ENCODE measurements at regions not wholly inside any gene's neighbourhood (a gene's known extent, or its start where the extent isn't known, plus 50 kb on each side); places are given as distances from the start of the nearest gene placed in this dataset.

DNA sequence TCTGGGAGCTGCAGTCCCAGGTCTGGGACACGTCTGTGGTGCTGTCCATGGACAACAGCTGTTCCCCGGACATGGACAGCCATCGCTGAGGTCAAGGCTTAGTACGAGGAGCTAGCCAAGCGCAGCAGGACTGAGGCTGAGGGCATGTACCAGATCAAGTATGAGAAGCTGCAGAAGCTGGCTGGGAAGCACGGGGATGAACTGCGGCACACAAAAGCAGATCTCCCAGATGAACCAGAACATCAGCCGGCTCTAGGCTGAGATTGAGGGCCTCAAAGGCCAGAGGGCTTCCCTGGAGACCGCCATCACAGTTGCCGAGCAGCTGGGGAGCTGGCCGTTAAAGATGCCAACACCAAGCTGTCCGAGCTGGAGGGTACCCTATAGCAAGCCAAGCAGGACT is 375.3 kb downstream of the SEC23A start:
- Histone ChIP-seq H3K27me3 (no peaks in the 10 kb centered on the region), H3K27ac (no peak overlapping the region), H3K4me1 (no peaks in the 10 kb centered on the region), H3K36me3 (no peaks in the 10 kb centered on the region), H3K9ac (ENCODE audit: low read depth in 2 of 2, low read length in 2 of 2) (no peak overlapping the region), H3K4me3 (no peak overlapping the region), H3K9me3 (no peaks in the 10 kb centered on the region)
- intact Hi-C loops (cut with DNase I) = no loop called here
- no peak for TF ChIP-seq CTCF (IDR thresholded peaks at IDR 0.05)
- no peak for DNase-seq

DNA sequence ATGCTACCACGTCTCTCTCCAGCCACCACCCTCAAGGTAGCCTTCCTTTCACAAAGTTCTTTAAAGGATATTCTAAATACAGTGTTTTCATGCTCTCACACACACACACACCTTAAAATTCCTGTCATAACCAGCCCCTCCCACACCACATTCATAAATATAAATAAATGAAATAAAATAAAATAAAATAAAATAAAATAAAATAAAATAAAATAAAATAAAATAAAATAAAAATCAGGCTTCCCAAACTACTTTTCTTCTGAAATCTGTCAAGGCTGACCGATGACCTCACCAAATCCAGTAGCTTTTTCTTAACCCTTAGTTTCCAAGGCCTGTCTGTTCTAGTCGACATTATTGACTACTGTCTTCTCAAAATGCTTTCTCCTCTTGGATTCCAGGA is 378.4 kb downstream of the SEC23A start:
- Histone ChIP-seq H3K9me3 (no peaks in the 10 kb centered on the region), H3K9ac (ENCODE audit: low read depth in 2 of 2, low read length in 2 of 2) (no peak overlapping the region), H3K36me3 (no peaks in the 10 kb centered on the region), H3K27ac (no peak overlapping the region), H3K4me3 (no peak overlapping the region), H3K27me3 (no peaks in the 10 kb centered on the region), H3K4me1 (no peaks in the 10 kb centered on the region)
- intact Hi-C loops (cut with DNase I) = loop anchor here (5.0 kb wide), 2 partner anchors 143 to 288 kb away; no protein-coding TSS in a partner anchor
- no peak for TF ChIP-seq CTCF (IDR thresholded peaks at IDR 0.05)
- DNase-seq = no peak

DNA sequence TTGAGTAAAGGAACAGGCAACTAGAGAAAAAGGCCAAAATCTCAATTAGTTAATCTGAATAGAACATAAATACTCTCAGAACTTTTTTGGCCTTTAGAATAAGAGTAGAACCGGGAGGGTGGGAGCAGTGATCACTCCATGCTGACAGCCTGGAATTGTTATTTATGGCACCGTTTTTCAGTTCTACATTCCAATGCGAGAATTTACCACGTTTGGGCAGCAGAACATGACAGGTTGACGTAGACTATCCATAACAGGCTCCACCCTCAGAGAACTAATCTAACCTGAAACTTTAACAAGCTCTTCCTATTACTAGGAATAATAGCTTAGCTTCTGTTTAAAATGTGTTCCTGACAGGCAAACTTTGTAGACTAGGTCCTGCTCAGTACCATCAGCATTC is 379.1 kb downstream of the SEC23A start:
- Histone ChIP-seq H3K27me3 (no peaks in the 10 kb centered on the region), H3K27ac (no peak overlapping the region), H3K4me3 (no peak overlapping the region), H3K36me3 (no peaks in the 10 kb centered on the region), H3K4me1 (no peaks in the 10 kb centered on the region), H3K9me3 (no peaks in the 10 kb centered on the region), H3K9ac (ENCODE audit: low read depth in 2 of 2, low read length in 2 of 2) (no peak overlapping the region)
- TF ChIP-seq CTCF (IDR thresholded peaks at IDR 0.05) = no peak
- intact Hi-C loops (cut with DNase I) = loop anchor here (5.0 kb wide), 2 partner anchors 143 to 288 kb away; no protein-coding TSS in a partner anchor
- no peak for DNase-seq

- no peak overlapping the region for H3K27ac ChIP-seq
- DNase-seq = no peak
Observed at GRCh38 chr14:38723277-38723676, 379.8 kb downstream of the SEC23A start.

DNA sequence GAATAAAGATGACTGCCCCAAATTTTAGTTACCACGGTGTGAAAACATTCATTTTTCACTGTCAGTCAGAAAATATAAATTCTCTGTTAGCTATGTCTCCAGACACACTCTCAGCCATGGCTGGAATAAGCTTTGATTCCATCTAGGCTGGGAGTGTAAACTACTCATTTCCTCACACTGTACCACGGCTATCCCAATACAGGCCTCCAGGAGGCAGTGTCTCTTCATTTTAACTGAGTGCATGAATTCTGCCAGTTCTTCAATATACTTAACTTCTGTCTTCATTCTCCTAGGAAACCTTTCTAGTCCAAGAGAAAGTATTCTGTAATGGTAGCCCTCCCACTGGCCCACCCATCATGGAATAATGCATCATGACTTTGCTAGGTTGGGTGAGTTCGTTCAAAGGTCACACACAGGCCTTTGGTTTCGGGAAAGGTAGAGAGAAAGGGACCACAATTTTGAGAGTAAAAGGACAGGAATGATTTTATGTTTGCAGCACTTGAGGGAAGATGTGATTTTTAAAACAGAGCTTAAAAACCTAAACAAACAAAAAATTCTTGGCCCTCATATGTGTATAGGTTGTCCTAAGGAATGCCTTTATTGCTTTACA is 381.1 kb downstream of the SEC23A start:
- H3K4me1 ChIP-seq = no peaks in the 10 kb centered on the region
- no peaks in the 10 kb centered on the region for H3K36me3 ChIP-seq
- peak; percentile 86 for DNase-seq
- H3K27ac ChIP-seq = no peak overlapping the region
- H3K9ac ChIP-seq (ENCODE audit: low read depth in 2 of 2, low read length in 2 of 2) = no peak overlapping the region
- peak; percentile 73 for TF ChIP-seq CTCF (IDR thresholded peaks at IDR 0.05)
- no peaks in the 10 kb centered on the region for H3K27me3 ChIP-seq
- no peak overlapping the region for H3K4me3 ChIP-seq
- intact Hi-C loops (cut with DNase I) = loop anchor here (5.0 kb wide), 2 partner anchors 145 to 290 kb away; no protein-coding TSS in a partner anchor
- no peaks in the 10 kb centered on the region for H3K9me3 ChIP-seq

More at GRCh38 chr14:38723277-38723676, 379.8 kb downstream of the SEC23A start:
- no peak for TF ChIP-seq CTCF (IDR thresholded peaks at IDR 0.05)
- Histone ChIP-seq H3K4me3 (no peak overlapping the region), H3K9me3 (no peaks in the 10 kb centered on the region), H3K4me1 (no peaks in the 10 kb centered on the region), H3K36me3 (no peaks in the 10 kb centered on the region), H3K27me3 (no peaks in the 10 kb centered on the region), H3K9ac (ENCODE audit: low read depth in 2 of 2, low read length in 2 of 2) (no peak overlapping the region)
- intact Hi-C loops (cut with DNase I) = loop anchor here (5.0 kb wide), 2 partner anchors 144 to 289 kb away; no protein-coding TSS in a partner anchor
